ENCODE measurements at regions not wholly inside any gene's neighbourhood (a gene's known extent, or its start where the extent isn't known, plus 50 kb on each side); places are given as distances from the start of the nearest gene placed in this dataset.

GRCh38 chr10:83104616-83105015 is 1034.7 kb upstream of the GHITM start:
- peaks cover 5% of the 10 kb centered on the region for H3K9me3 Mint-ChIP-seq
- H3K36me3 Mint-ChIP-seq (ENCODE audit: low read depth): no peaks in the 10 kb centered on the region
- CTCF ChIA-PET: no interaction called here
- no peak overlapping the region for H3K27ac Mint-ChIP-seq
- intact Hi-C loops (cut with micrococcal nuclease): no loop called here
- no peaks in the 10 kb centered on the region for H3K4me1 Mint-ChIP-seq (ENCODE audit: low read depth)
- no peaks in the 10 kb centered on the region for H3K27me3 Mint-ChIP-seq (ENCODE audit: low read depth)
- no peak for DNase-seq
- H3K4me3 Mint-ChIP-seq: no peak overlapping the region

- Mint-ChIP-seq H3K9me3 (peaks cover 20% of the 10 kb centered on the region), H3K27me3 (ENCODE audit: low read depth) (no peaks in the 10 kb centered on the region), H3K4me3 (no peak overlapping the region), H3K4me1 (ENCODE audit: low read depth) (no peaks in the 10 kb centered on the region), H3K27ac (no peak overlapping the region), H3K36me3 (ENCODE audit: low read depth) (no peaks in the 10 kb centered on the region)
- no peak for DNase-seq
- CTCF ChIA-PET: interaction anchor here (0.8 kb wide), 1 partner anchor 782 kb away, joined by 4 read pairs; no protein-coding TSS in a partner anchor
- intact Hi-C loops (cut with micrococcal nuclease): no loop called here
Observed at GRCh38 chr10:83108565-83109333, 1030.6 kb upstream of the GHITM start.

GRCh38 chr10:83119346-83119745 is 1020.0 kb upstream of the GHITM start:
- no peaks in the 10 kb centered on the region for H3K4me1 Mint-ChIP-seq (ENCODE audit: low read depth)
- H3K36me3 Mint-ChIP-seq (ENCODE audit: low read depth): no peaks in the 10 kb centered on the region
- H3K4me3 Mint-ChIP-seq: no peak overlapping the region
- peaks cover 2% of the 10 kb centered on the region for H3K9me3 Mint-ChIP-seq
- H3K27me3 Mint-ChIP-seq (ENCODE audit: low read depth): no peaks in the 10 kb centered on the region
- CTCF ChIA-PET: no interaction called here
- no peak overlapping the region for H3K27ac Mint-ChIP-seq
- no peak for DNase-seq
- intact Hi-C loops (cut with micrococcal nuclease): no loop called here

GRCh38 chr10:83122336-83122735 is 1017.0 kb upstream of the GHITM start:
- intact Hi-C loops (cut with micrococcal nuclease): no loop called here
- CTCF ChIA-PET: no interaction called here
- DNase-seq: no peak
- no peaks in the 10 kb centered on the region for H3K36me3 Mint-ChIP-seq (ENCODE audit: low read depth)
- H3K4me1 Mint-ChIP-seq (ENCODE audit: low read depth): no peaks in the 10 kb centered on the region
- H3K4me3 Mint-ChIP-seq: no peak overlapping the region
- peaks cover 9% of the 10 kb centered on the region for H3K9me3 Mint-ChIP-seq
- H3K27ac Mint-ChIP-seq: no peak overlapping the region
- H3K27me3 Mint-ChIP-seq (ENCODE audit: low read depth): no peaks in the 10 kb centered on the region

GRCh38 chr10:83127942-83128575 is 1011.2 kb upstream of the GHITM start:
- Mint-ChIP-seq H3K27ac (no peak overlapping the region), H3K9me3 (peaks cover 8% of the 10 kb centered on the region), H3K4me1 (ENCODE audit: low read depth) (no peaks in the 10 kb centered on the region), H3K36me3 (ENCODE audit: low read depth) (no peaks in the 10 kb centered on the region), H3K4me3 (no peak overlapping the region), H3K27me3 (ENCODE audit: low read depth) (no peaks in the 10 kb centered on the region)
- intact Hi-C loops (cut with micrococcal nuclease): no loop called here
- no peak for DNase-seq
- CTCF ChIA-PET: no interaction called here

GRCh38 chr10:83140811-83141210 is 998.5 kb upstream of the GHITM start:
- Mint-ChIP-seq H3K36me3 (ENCODE audit: low read depth) (no peaks in the 10 kb centered on the region), H3K27ac (no peak overlapping the region), H3K4me1 (ENCODE audit: low read depth) (no peaks in the 10 kb centered on the region), H3K9me3 (no peaks in the 10 kb centered on the region), H3K4me3 (no peak overlapping the region), H3K27me3 (ENCODE audit: low read depth) (no peaks in the 10 kb centered on the region)
- CTCF ChIA-PET: no interaction called here
- intact Hi-C loops (cut with micrococcal nuclease): no loop called here
- no peak for DNase-seq

GRCh38 chr10:83142074-83142563 is 997.2 kb upstream of the GHITM start:
- H3K4me3 Mint-ChIP-seq: no peak overlapping the region
- no peaks in the 10 kb centered on the region for H3K9me3 Mint-ChIP-seq
- no peak overlapping the region for H3K27ac Mint-ChIP-seq
- H3K36me3 Mint-ChIP-seq (ENCODE audit: low read depth): no peaks in the 10 kb centered on the region
- CTCF ChIA-PET: no interaction called here
- H3K27me3 Mint-ChIP-seq (ENCODE audit: low read depth): no peaks in the 10 kb centered on the region
- no peaks in the 10 kb centered on the region for H3K4me1 Mint-ChIP-seq (ENCODE audit: low read depth)
- intact Hi-C loops (cut with micrococcal nuclease): no loop called here
- DNase-seq: no peak

- Mint-ChIP-seq H3K27ac (no peak overlapping the region), H3K36me3 (ENCODE audit: low read depth) (no peaks in the 10 kb centered on the region), H3K27me3 (ENCODE audit: low read depth) (no peaks in the 10 kb centered on the region), H3K9me3 (no peaks in the 10 kb centered on the region), H3K4me3 (no peak overlapping the region), H3K4me1 (ENCODE audit: low read depth) (no peaks in the 10 kb centered on the region)
- DNase-seq: no peak
- intact Hi-C loops (cut with micrococcal nuclease): no loop called here
- CTCF ChIA-PET: no interaction called here
Observed at GRCh38 chr10:83144461-83144860, 994.8 kb upstream of the GHITM start.

GRCh38 chr10:83153714-83154113 is 985.6 kb upstream of the GHITM start:
- Mint-ChIP-seq H3K4me1 (ENCODE audit: low read depth) (no peaks in the 10 kb centered on the region), H3K36me3 (ENCODE audit: low read depth) (no peaks in the 10 kb centered on the region), H3K9me3 (no peaks in the 10 kb centered on the region), H3K4me3 (no peak overlapping the region), H3K27me3 (ENCODE audit: low read depth) (no peaks in the 10 kb centered on the region), H3K27ac (no peak overlapping the region)
- DNase-seq: no peak
- CTCF ChIA-PET: no interaction called here
- intact Hi-C loops (cut with micrococcal nuclease): no loop called here

- Mint-ChIP-seq H3K27ac (no peak overlapping the region), H3K9me3 (peaks cover 4% of the 10 kb centered on the region), H3K36me3 (ENCODE audit: low read depth) (no peaks in the 10 kb centered on the region), H3K4me3 (no peak overlapping the region), H3K27me3 (ENCODE audit: low read depth) (no peaks in the 10 kb centered on the region), H3K4me1 (ENCODE audit: low read depth) (no peaks in the 10 kb centered on the region)
- intact Hi-C loops (cut with micrococcal nuclease): no loop called here
- CTCF ChIA-PET: no interaction called here
- DNase-seq: no peak
Observed at GRCh38 chr10:83164156-83164555, 975.2 kb upstream of the GHITM start.

- H3K4me3 Mint-ChIP-seq: no peak overlapping the region
- H3K27ac Mint-ChIP-seq: no peak overlapping the region
- intact Hi-C loops (cut with micrococcal nuclease): no loop called here
- no peaks in the 10 kb centered on the region for H3K4me1 Mint-ChIP-seq (ENCODE audit: low read depth)
- peaks cover 4% of the 10 kb centered on the region for H3K9me3 Mint-ChIP-seq
- no peak for DNase-seq
- no peaks in the 10 kb centered on the region for H3K36me3 Mint-ChIP-seq (ENCODE audit: low read depth)
- CTCF ChIA-PET: no interaction called here
- no peaks in the 10 kb centered on the region for H3K27me3 Mint-ChIP-seq (ENCODE audit: low read depth)
Observed at GRCh38 chr10:83165265-83165664, 974.0 kb upstream of the GHITM start.

- no peak overlapping the region for H3K27ac Mint-ChIP-seq
- CTCF ChIA-PET: no interaction called here
- peaks cover 4% of the 10 kb centered on the region for H3K9me3 Mint-ChIP-seq
- H3K27me3 Mint-ChIP-seq (ENCODE audit: low read depth): no peaks in the 10 kb centered on the region
- intact Hi-C loops (cut with micrococcal nuclease): no loop called here
- no peaks in the 10 kb centered on the region for H3K4me1 Mint-ChIP-seq (ENCODE audit: low read depth)
- no peaks in the 10 kb centered on the region for H3K36me3 Mint-ChIP-seq (ENCODE audit: low read depth)
- H3K4me3 Mint-ChIP-seq: no peak overlapping the region
- DNase-seq: no peak
Observed at GRCh38 chr10:83166344-83166743, 973.0 kb upstream of the GHITM start.

GRCh38 chr10:83167081-83167480 is 972.2 kb upstream of the GHITM start:
- no peaks in the 10 kb centered on the region for H3K4me1 Mint-ChIP-seq (ENCODE audit: low read depth)
- intact Hi-C loops (cut with micrococcal nuclease): no loop called here
- H3K27ac Mint-ChIP-seq: no peak overlapping the region
- H3K36me3 Mint-ChIP-seq (ENCODE audit: low read depth): no peaks in the 10 kb centered on the region
- H3K27me3 Mint-ChIP-seq (ENCODE audit: low read depth): no peaks in the 10 kb centered on the region
- no peak for DNase-seq
- CTCF ChIA-PET: no interaction called here
- H3K9me3 Mint-ChIP-seq: peaks cover 4% of the 10 kb centered on the region
- no peak overlapping the region for H3K4me3 Mint-ChIP-seq

Measured in activated naive CD4-positive, alpha-beta T cell treated with anti-CD3 and anti-CD28 coated beads for 36 hours (primary cell).